ENCODE measurements at regions not wholly inside any gene's neighbourhood (a gene's known extent, or its start where the extent isn't known, plus 50 kb on each side); places are given as distances from the start of the nearest gene placed in this dataset.

- no peak for DNase-seq
Measured at GRCh38 chr5:71865665-71866320, 146.7 kb downstream of the CARTPT start.

- DNase-seq: no peak
Measured at GRCh38 chr5:71872311-71872864, 153.3 kb downstream of the CARTPT start.

- peak; percentile 15 to 62 for DNase-seq
Measured at GRCh38 chr5:71873191-71873591, 154.1 kb downstream of the CARTPT start.

- no peak for DNase-seq
Measured at GRCh38 chr5:71874521-71874920, 155.4 kb downstream of the CARTPT start.

GRCh38 chr5:71877511-71877910 lies 158.4 kb downstream of the CARTPT start:
- DNase-seq: no peak

DNA sequence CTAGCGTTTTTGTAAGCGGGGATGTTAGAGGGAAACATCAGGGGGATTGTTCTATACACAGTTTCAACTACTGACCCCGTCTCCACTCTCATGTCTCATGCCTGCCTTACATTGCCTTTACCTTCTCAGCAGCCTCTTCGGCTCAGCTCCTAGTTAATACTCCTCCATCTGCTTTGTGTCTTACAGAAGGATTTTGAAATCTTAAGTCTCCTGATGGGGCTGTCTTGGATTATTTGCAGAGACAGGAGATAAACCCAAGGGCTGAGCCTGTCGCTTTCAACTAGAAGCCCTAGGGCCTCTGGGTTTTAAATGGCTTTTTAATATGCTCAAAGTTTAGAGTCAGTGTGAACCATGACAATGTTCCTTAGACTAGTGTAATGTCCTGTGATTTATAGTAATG lies 161.5 kb downstream of the CARTPT start:
- DNase-seq: no peak

GRCh38 chr5:71882826-71883741 lies 164.0 kb downstream of the CARTPT start:
- peak; percentile 81 to 82 for DNase-seq

- DNase-seq: no peak
Measured at GRCh38 chr5:71883742-71884103, 164.6 kb downstream of the CARTPT start.

DNA sequence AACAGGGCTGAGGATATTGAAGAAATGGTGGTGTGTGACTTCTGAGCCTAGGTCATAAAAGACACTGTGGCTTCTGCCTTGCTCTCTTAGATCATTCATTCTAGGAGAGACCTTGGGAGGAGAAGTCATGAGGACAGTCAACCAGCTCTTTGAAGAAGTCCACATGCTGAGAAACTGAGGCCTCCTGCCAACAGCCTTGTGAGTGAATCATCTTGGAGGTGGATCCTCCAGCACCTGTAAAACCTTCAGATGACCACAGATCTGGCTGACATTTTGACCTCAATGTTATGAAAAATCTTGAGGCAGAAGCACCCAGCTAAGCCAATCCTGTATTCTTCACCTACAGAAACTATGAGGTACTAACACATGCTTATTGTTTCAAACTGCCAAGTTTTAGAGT lies 165.9 kb downstream of the CARTPT start:
- DNase-seq: no peak

DNA sequence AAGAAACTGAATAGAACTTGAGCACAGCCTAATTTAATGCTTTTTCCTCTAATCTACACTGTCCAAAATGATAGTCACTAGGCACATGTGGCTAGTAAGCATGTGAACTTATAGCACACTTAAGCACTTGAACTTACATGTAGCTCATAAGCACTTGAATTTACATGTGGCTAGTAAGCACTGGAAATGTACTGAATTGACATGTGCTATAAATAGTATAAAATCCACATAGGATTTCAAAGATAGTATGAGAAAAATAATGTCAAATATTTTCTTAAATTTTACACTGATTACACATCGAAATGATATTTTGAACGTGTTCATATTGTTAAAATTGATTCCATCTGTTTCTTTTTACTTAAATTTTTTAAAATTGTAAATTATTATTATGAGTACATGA lies 167.3 kb downstream of the CARTPT start:
- no peak for DNase-seq

GRCh38 chr5:71887680-71888079 lies 168.6 kb downstream of the CARTPT start:
- peak; percentile 20 to 28 for DNase-seq

- DNase-seq: no peak
Measured at GRCh38 chr5:71891406-71891805, 172.3 kb downstream of the CARTPT start.

GRCh38 chr5:71891856-71892255 lies 172.8 kb downstream of the CARTPT start:
- DNase-seq: no peak

GRCh38 chr5:71892641-71893365 lies 173.7 kb downstream of the CARTPT start:
- no peak for DNase-seq

DNA sequence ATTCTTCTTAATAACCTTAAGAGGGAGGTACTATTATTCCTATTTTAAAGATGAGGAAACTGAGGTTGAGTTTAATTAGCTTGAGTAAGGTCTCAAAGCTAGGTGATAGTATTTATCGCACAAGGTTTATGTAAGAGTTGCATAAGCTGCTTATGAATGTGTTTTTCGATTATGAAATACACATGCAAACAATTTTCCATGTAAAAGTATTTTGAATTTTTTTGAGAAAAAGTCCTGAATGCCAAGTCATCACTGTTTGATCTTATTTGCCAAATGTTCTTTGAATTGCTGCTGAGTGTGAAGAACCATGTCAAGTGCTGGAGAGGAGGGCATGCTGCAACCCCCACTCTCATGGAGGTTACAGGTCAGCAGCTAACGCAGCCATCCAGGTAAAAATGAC lies 174.4 kb downstream of the CARTPT start:
- DNase-seq: no peak

- DNase-seq: no peak
Measured at GRCh38 chr5:71894091-71894490, 175.0 kb downstream of the CARTPT start.

DNA sequence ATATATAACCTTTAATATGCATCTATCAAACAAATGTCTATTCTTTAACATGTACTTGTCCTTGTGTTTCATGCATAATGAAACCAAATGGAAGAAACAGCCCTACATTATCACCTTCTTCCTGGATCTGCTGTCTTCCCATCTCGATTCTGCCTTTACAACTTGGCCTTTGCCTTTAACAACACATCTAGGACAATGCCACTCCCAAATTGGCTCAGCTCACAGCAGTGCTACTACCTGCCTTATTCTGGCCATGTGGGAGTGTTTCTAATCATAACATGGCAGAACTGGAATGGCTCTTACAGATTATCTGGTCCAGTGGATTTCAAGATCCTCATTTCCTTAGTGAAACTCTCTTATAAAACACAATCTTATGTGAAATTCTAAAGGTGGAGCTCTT lies 176.5 kb downstream of the CARTPT start:
- no peak for DNase-seq

- DNase-seq: no peak
Measured at GRCh38 chr5:71899865-71900342, 180.8 kb downstream of the CARTPT start.

DNA sequence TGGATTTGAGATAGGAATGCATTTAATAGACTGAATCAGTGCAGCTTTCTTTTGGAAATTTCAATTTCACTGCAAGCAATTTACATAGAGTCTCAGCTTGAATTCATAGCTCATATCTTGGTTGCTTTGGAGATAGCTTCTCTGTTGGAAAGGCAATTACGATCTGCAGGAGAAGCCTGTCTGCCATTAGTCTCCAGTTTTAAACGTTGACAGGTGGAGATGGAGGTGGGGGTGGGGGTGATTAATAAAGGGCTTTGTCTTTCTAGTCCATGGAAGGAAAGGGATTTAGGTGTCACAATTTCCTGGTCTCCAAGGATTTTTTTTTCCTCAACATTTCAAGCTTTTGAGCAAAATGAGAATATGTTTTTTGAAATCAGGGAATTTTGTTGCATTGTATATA lies 184.7 kb downstream of the CARTPT start:
- DNase-seq: no peak

GRCh38 chr5:71904852-71905251 lies 185.8 kb downstream of the CARTPT start:
- DNase-seq: no peak

GRCh38 chr5:71905834-71906711 lies 187.0 kb downstream of the CARTPT start:
- peak; percentile 10 to 17 for DNase-seq

DNA sequence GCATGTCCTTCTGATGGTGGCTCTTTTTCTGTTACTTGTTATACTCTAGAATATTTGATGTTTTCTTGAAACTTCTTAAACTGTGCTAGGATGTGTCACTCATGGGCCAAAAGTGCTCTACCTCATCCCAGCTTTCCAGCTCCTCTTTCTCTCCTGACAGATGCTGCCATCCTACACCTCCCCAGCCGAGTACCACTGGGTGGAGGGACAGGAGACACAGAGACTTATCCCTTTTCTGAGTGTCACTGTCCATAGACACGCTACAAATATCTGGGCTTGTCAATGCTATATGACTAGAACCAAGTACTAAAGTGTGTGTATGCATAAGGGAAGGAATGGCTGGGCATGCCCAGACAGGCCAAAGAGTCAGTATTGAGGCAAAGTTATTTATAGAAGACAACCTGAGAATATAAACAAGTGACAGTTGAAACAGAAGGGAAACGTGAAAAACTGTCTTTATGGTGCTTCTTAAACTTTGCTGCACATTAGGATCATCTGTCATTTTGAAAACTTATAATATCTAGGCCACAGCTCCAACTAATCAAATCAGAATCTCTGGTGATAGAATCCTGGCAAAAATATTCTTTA lies 188.0 kb downstream of the CARTPT start:
- peak in 1 of 2 experiments; percentile 6 for DNase-seq
